ENCODE measurements at regions not wholly inside any gene's neighbourhood (a gene's known extent, or its start where the extent isn't known, plus 50 kb on each side); places are given as distances from the start of the nearest gene placed in this dataset.
"Not testable (repeated sequence)": the region's sequence is repeated elsewhere in the genome, so short reads cannot be mapped to it uniquely, and the experiment has no call there.

DNA sequence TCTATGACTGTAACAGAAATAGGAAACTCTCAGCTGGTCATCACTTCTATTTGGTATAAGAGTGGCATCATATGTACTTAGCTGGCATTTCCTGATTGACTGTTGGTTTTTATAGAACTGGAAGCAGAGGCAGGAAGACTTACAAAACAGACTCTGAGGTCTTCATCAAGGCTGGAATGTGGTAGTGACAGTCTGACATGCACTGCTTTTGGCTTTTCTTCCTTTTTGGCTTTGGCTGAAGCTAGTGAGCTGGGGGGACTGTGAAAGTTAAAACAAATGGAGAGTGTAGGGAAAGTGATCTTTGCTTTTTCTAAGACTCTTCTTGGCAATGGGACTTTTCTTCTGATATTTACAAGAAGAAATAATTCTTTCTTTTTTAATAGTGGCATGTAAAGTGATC, 121.1 kb upstream of the SLC4A4 start:
- peak in 1 of 4 donors; percentile 42 for ATAC-seq
- peaks cover 5% of the 10 kb centered on the region for H3K4me1 ChIP-seq
- intact Hi-C loops (cut with DNase I): no loop called here
- no peak overlapping the region for H3K4me3 ChIP-seq
- no peak overlapping the region for H3K27ac ChIP-seq
- no peaks in the 10 kb centered on the region for H3K36me3 ChIP-seq (ENCODE audit: insufficient read depth in 1 of 2, low read depth in 1 of 2)
- no peak for DNase-seq
- TF ChIP-seq, protein P1, sequence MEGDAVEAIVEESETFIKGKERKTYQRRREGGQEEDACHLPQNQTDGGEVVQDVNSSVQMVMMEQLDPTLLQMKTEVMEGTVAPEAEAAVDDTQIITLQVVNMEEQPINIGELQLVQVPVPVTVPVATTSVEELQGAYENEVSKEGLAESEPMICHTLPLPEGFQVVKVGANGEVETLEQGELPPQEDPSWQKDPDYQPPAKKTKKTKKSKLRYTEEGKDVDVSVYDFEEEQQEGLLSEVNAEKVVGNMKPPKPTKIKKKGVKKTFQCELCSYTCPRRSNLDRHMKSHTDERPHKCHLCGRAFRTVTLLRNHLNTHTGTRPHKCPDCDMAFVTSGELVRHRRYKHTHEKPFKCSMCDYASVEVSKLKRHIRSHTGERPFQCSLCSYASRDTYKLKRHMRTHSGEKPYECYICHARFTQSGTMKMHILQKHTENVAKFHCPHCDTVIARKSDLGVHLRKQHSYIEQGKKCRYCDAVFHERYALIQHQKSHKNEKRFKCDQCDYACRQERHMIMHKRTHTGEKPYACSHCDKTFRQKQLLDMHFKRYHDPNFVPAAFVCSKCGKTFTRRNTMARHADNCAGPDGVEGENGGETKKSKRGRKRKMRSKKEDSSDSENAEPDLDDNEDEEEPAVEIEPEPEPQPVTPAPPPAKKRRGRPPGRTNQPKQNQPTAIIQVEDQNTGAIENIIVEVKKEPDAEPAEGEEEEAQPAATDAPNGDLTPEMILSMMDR (IDR thresholded peaks at IDR 0.05): no peak
- H3K9me3 ChIP-seq: no peaks in the 10 kb centered on the region
- no peaks in the 10 kb centered on the region for H3K27me3 ChIP-seq (ENCODE audit: insufficient read depth in 3 of 3, low read length in 2 of 3)

GRCh38 chr4:71220848-71221247, 118.0 kb upstream of the SLC4A4 start:
- WGBS, 3 donors: 88 to 93% (median 89%) methylated on average over 4 of the region's 4 CpGs

DNA sequence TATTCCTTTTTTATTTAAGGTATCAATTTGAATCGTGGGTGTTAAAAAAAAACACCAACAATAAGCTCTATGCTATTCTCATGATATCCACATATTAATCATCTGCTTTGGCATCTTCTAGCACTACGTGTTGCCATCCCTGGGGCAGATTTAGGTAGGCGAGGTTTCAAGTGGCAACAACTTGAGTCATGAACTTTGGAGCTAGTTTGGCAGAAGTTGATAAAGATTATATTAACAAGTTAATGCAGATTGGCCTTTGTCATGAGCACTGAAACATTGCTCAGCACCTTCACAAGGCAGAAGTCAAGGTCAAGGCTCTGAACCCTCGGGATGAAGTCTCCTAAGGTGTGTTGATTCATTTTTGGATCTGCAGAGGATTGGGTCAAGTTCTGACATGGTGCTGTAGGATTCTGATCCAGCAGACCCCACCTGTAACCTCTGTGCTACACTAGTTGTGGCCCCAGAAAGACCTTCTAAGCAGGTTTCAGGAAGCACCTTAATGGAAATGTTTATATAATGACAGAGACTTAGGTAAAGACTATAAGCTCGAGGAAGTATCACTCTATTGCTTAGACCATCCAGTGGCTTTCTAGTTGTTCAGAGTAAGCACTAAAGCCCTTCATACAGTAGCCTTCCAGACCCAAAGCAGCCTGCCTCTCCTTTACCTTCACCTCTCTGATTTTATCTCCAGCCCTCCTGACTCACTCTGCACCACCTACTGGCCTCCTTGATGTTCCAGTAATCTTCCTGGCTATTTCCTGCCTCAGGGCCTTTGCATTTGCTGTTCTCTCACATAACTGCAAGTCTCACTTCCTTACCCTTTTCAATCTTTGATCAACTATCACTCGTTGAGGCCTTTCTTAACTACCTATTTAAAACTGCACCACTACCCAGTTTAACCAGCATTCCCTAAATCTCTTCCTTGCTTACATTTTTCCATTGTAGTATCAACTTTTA, 117.0 kb upstream of the SLC4A4 start:
- whole genome bisulfite sequencing, 3 donors: 64 to 77% (median 67%) methylated on average over 6 of the region's 6 CpGs
- Histone ChIP-seq H3K27ac (no peak overlapping the region), H3K27me3 (ENCODE audit: insufficient read depth in 3 of 3, low read length in 2 of 3) (no peaks in the 10 kb centered on the region), H3K4me1 (peaks cover 8% of the 10 kb centered on the region), H3K36me3 (ENCODE audit: insufficient read depth in 1 of 2, low read depth in 1 of 2) (no peaks in the 10 kb centered on the region), H3K4me3 (no peak overlapping the region), H3K9me3 (no peaks in the 10 kb centered on the region)
- no peak for ATAC-seq
- TF ChIP-seq, protein P1 (IDR thresholded peaks at IDR 0.05): no peak
- DNase-seq: no peak
- intact Hi-C loops (cut with DNase I): no loop called here

More at GRCh38 chr4:71220848-71221247, 118.0 kb upstream of the SLC4A4 start:
- H3K9me3 ChIP-seq; ATAC-seq; H3K4me1 ChIP-seq; DNase-seq; H3K36me3 ChIP-seq (ENCODE audit: insufficient read depth in 1 of 2, low read depth in 1 of 2); H3K27ac ChIP-seq; H3K27me3 ChIP-seq (ENCODE audit: insufficient read depth in 3 of 3, low read length in 2 of 3); intact Hi-C loops (cut with DNase I); H3K4me3 ChIP-seq: not testable (repeated sequence)

DNA sequence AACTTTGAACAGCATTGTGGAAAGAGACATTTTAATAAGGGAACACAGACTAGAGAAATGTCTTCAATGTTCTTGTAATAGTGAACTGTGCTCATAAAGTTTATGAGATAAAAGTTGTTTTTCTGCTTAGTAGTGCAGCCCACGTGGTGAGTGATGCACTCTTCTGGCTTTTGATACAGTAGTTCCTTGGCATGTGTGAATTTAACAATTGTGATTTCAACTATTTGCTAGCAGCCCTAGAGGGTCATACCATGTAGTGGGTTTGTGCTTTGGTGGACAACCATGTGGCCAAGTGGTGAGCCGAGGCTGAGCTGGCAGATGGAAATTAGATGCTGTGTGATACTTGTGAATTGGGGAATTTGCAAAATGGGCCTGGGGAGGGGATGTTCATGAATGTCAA, 116.2 kb upstream of the SLC4A4 start:
- Histone ChIP-seq H3K36me3 (ENCODE audit: insufficient read depth in 1 of 2, low read depth in 1 of 2) (no peaks in the 10 kb centered on the region), H3K4me1 (peaks cover 8% of the 10 kb centered on the region), H3K9me3 (no peaks in the 10 kb centered on the region), H3K4me3 (no peak overlapping the region), H3K27me3 (ENCODE audit: insufficient read depth in 3 of 3, low read length in 2 of 3) (no peaks in the 10 kb centered on the region), H3K27ac (no peak overlapping the region)
- ATAC-seq (no peak), DNase-seq (no peak)
- WGBS, 3 donors: 76 to 86% (median 80%) methylated on average over 2 of the region's 2 CpGs
- TF ChIP-seq, protein P1 (IDR thresholded peaks at IDR 0.05): no peak
- intact Hi-C loops (cut with DNase I): no loop called here

DNA sequence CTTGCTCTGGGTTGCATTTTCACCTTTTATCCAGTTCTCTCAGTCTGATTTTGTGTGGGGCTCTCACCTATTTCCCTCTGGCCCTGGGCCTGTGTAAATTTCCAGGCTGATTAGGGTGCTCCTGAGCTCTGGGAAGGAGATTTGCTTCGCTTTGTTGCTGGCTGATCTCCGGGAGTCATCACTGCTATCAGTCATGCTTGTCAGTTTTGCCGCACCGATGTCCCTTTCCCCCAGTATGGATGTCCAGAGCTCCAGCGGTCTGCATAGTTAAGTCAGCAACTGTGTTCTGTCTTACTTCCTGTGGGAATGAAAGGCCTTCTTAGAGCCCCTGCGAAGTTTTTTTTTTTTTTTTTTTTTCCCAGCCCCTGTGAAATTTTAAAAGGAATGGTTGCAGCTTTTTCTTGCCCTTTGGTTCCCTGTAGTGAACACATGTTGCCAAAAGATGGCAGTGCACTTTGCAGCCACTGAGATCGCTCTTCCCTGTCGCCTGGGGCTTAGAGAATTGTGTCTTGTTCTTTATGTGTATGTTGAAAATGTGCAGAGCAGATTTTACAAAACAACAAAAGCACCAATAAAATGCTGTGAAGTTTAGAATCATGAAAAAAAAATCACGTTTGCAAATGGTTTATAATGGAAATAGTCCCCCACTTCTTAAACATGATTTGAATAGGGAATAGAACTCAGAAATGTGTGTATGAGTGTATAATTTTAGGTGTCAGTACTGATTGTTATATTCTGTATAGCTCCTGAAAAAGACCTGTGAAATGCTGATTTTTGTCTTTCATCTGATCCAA, 109.1 kb upstream of the SLC4A4 start:
- 7 to 20% (median 8%) methylated on average over 9 of the region's 9 CpGs for WGBS, 3 donors
- Histone ChIP-seq H3K36me3 (ENCODE audit: insufficient read depth in 1 of 2, low read depth in 1 of 2) (no peaks in the 10 kb centered on the region), H3K27ac (peak overlapping the region; percentile 85), H3K4me1 (peaks cover 18% of the 10 kb centered on the region), H3K4me3 (no peak overlapping the region), H3K9me3 (no peaks in the 10 kb centered on the region), H3K27me3 (ENCODE audit: insufficient read depth in 3 of 3, low read length in 2 of 3) (no peaks in the 10 kb centered on the region)
- intact Hi-C loops (cut with DNase I): loop anchor here (2.0 to 10.0 kb wide), 5 partner anchors 42 to 485 kb away; no protein-coding TSS in a partner anchor
- ATAC-seq (peak; percentile 62 to 82 (median 66)), DNase-seq (no peak)
- TF ChIP-seq, protein P1 (IDR thresholded peaks at IDR 0.05): peak; percentile 71
